ENCODE measurements at regions not wholly inside any gene's neighbourhood (a gene's known extent, or its start where the extent isn't known, plus 50 kb on each side); places are given as distances from the start of the nearest gene placed in this dataset.
"Not testable (repeated sequence)": the region's sequence is repeated elsewhere in the genome, so short reads cannot be mapped to it uniquely, and the experiment has no call there.

- Histone ChIP-seq H3K27ac (no peak overlapping the region), H3K4me3 (no peak overlapping the region), H3K9me3 (ENCODE audit: low read depth, low read length) (no peaks in the 10 kb centered on the region), H3K36me3 (ENCODE audit: insufficient read depth, low read length) (no peaks in the 10 kb centered on the region), H3K9ac (ENCODE audit: insufficient read length) (no peak overlapping the region)
- DNase-seq (ENCODE audit: low read depth, low spot score) = no peak
- TF ChIP-seq POLR2AphosphoS5 (IDR thresholded peaks at IDR 0.05; ENCODE audit: borderline replicate concordance, low read depth, low read length) = no peak
- TF ChIP-seq FOXP2 (optimal IDR thresholded peaks at IDR 0.05; ENCODE audit: control extremely low read depth, extremely low read length, insufficient read depth) = no peak
- TF ChIP-seq EZH2 (IDR thresholded peaks at IDR 0.05) = no peak
These were observed 192.8 kb upstream of the PRSS58 start for GRCh38 chr7:142450695-142451094.

DNA sequence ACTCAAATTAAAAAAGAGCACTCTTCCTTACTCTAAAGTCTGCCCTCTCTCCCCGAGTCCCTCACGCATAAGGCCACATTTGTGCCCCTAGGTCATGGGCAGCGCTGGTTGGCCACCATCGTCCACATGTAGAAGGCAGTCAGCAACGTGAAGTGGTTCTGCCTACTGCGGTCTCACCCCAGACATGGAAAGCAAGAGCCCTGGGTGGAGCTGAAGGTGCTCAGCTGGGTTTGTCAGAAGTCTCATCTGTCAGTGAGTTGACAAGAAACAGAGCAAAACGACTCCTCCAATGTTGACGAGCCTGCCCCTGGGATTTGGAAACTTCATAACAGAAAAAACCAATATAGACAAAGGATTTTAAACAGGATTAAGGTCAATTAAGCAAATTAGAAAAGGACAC is 192.3 kb upstream of the PRSS58 start:
- TF ChIP-seq FOXP2 (optimal IDR thresholded peaks at IDR 0.05; ENCODE audit: control extremely low read depth, extremely low read length, insufficient read depth) = no peak
- no peak for TF ChIP-seq EZH2 (IDR thresholded peaks at IDR 0.05)
- TF ChIP-seq POLR2AphosphoS5 (IDR thresholded peaks at IDR 0.05; ENCODE audit: borderline replicate concordance, low read depth, low read length) = no peak
- DNase-seq (ENCODE audit: low read depth, low spot score) = no peak
- no peaks in the 10 kb centered on the region for H3K9me3 ChIP-seq (ENCODE audit: low read depth, low read length)
- no peaks in the 10 kb centered on the region for H3K36me3 ChIP-seq (ENCODE audit: insufficient read depth, low read length)
- no peak overlapping the region for H3K27ac ChIP-seq
- H3K4me3 ChIP-seq = no peak overlapping the region
- no peak overlapping the region for H3K9ac ChIP-seq (ENCODE audit: insufficient read length)

DNA sequence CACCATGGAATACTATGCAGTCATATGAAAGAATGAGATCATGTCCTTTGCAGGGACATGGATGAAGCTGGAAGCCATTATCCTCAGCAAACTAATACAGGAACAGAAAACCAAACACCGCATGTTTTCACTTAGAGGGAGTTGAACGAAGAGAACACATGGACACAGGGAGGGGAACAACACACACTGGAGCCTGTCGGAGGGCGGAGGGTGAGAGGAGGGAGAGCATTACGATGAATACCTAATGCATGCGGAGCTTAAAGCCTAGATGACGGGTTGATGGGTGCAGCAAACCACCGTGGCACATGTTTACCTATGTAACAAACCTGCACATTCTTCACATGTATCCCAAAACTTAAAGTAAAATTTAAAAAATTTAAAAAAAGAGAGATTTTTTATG is 191.0 kb upstream of the PRSS58 start:
- not testable (repeated sequence) for H3K4me3 ChIP-seq; H3K36me3 ChIP-seq (ENCODE audit: insufficient read depth, low read length); H3K27ac ChIP-seq; H3K9ac ChIP-seq (ENCODE audit: insufficient read length); DNase-seq (ENCODE audit: low read depth, low spot score); H3K9me3 ChIP-seq (ENCODE audit: low read depth, low read length)

- no peak overlapping the region for H3K9ac ChIP-seq (ENCODE audit: insufficient read length)
- no peak overlapping the region for H3K4me3 ChIP-seq
- no peaks in the 10 kb centered on the region for H3K9me3 ChIP-seq (ENCODE audit: low read depth, low read length)
- H3K27ac ChIP-seq = no peak overlapping the region
- TF ChIP-seq POLR2AphosphoS5 (IDR thresholded peaks at IDR 0.05; ENCODE audit: borderline replicate concordance, low read depth, low read length) (no peak), EZH2 (IDR thresholded peaks at IDR 0.05) (no peak)
- no peaks in the 10 kb centered on the region for H3K36me3 ChIP-seq (ENCODE audit: insufficient read depth, low read length)
- no peak for DNase-seq (ENCODE audit: low read depth, low spot score)
These were observed 189.9 kb upstream of the PRSS58 start for GRCh38 chr7:142447762-142448161.

DNA sequence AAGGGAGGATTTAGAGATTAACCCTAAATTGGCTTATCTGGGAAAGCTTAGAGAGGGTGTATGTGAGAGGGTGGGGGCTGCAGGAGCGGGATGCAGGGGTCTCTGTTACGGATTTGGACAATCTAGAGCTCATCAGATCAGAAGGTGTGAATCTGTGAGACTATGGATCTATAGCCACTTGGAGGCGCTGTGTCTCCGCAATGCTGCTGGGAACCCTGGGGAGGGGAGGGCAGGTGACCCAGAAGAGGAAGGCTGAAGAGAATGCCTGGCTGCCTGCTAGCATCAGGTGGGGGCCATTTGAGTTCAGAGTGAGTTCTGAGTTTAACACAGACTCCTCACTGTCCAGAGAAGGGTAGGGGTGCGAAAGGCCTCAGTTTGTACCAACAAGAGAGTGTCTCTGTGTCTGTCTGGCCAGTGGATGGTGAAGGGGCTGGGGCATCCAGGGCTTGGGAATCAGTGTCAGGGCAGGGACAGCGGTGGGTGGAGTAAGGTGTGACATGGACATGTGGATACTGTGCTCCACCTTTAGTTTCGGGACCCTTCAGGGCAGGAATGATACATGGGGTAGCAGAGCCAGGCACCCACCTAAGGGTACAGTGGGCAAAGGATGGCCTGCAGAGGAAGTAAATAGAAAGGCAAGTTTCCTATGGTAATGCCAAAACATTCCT is 187.3 kb upstream of the PRSS58 start:
- no peaks in the 10 kb centered on the region for H3K36me3 ChIP-seq (ENCODE audit: insufficient read depth, low read length)
- no peaks in the 10 kb centered on the region for H3K9me3 ChIP-seq (ENCODE audit: low read depth, low read length)
- DNase-seq (ENCODE audit: low read depth, low spot score) = no peak
- TF ChIP-seq POLR2AphosphoS5 (IDR thresholded peaks at IDR 0.05; ENCODE audit: borderline replicate concordance, low read depth, low read length) = no peak
- no peak for TF ChIP-seq FOXP2 (optimal IDR thresholded peaks at IDR 0.05; ENCODE audit: control extremely low read depth, extremely low read length, insufficient read depth)
- TF ChIP-seq EZH2 (IDR thresholded peaks at IDR 0.05) = no peak
- no peak overlapping the region for H3K27ac ChIP-seq
- H3K4me3 ChIP-seq = no peak overlapping the region
- no peak overlapping the region for H3K9ac ChIP-seq (ENCODE audit: insufficient read length)

- Histone ChIP-seq H3K9ac (ENCODE audit: insufficient read length) (no peak overlapping the region), H3K4me3 (no peak overlapping the region), H3K27ac (no peak overlapping the region), H3K9me3 (ENCODE audit: low read depth, low read length) (no peaks in the 10 kb centered on the region), H3K36me3 (ENCODE audit: insufficient read depth, low read length) (no peaks in the 10 kb centered on the region)
- no peak for DNase-seq (ENCODE audit: low read depth, low spot score)
- TF ChIP-seq EZH2 (IDR thresholded peaks at IDR 0.05) (no peak), POLR2AphosphoS5 (IDR thresholded peaks at IDR 0.05; ENCODE audit: borderline replicate concordance, low read depth, low read length) (no peak), FOXP2 (optimal IDR thresholded peaks at IDR 0.05; ENCODE audit: control extremely low read depth, extremely low read length, insufficient read depth) (no peak)
These were observed 185.6 kb upstream of the PRSS58 start for GRCh38 chr7:142443216-142444010.

DNA sequence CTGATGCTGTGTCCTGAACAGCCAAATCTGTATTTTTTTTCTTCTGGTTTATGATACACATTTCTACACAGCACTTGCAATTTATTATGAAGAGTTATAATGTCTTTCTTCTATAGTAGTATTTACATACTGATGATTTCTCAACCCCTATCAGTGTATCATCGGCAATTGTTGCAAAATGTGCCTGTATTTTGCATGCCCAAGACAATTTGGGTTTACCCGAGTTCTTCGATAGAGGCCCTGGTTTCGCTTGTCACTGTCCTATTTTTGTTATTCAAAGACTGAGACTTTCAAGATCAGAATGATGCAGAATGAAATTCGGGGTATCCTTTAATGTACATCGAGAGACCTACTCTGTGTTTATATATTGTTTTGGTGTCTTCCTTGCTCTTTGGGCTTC is 184.5 kb upstream of the PRSS58 start:
- Histone ChIP-seq H3K27ac (no peak overlapping the region), H3K4me3 (no peak overlapping the region), H3K36me3 (ENCODE audit: insufficient read depth, low read length) (no peaks in the 10 kb centered on the region), H3K9me3 (ENCODE audit: low read depth, low read length) (no peaks in the 10 kb centered on the region), H3K9ac (ENCODE audit: insufficient read length) (no peak overlapping the region)
- DNase-seq (ENCODE audit: low read depth, low spot score) = no peak
- no peak for TF ChIP-seq POLR2AphosphoS5 (IDR thresholded peaks at IDR 0.05; ENCODE audit: borderline replicate concordance, low read depth, low read length)

DNA sequence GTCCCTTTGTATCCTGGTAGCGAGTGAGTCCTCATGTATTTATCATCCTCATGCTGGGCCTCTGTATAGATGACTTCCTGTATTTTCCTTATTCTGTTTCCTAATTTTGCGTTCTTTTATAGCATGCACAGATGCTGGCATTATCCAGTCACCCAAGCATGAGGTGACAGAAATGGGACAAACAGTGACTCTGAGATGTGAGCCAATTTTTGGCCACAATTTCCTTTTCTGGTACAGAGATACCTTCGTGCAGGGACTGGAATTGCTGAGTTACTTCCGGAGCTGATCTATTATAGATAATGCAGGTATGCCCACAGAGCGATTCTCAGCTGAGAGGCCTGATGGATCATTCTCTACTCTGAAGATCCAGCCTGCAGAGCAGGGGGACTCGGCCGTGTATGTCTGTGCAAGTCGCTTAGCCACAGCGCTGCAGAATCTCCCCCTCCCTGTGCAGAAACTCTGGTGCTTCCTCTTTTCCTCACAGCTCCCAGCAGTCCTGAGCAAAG is 183.1 kb upstream of the PRSS58 start:
- TF ChIP-seq EZH2 (IDR thresholded peaks at IDR 0.05) (no peak), FOXP2 (optimal IDR thresholded peaks at IDR 0.05; ENCODE audit: control extremely low read depth, extremely low read length, insufficient read depth) (no peak), POLR2AphosphoS5 (IDR thresholded peaks at IDR 0.05; ENCODE audit: borderline replicate concordance, low read depth, low read length) (no peak)
- Histone ChIP-seq H3K9me3 (ENCODE audit: low read depth, low read length) (no peaks in the 10 kb centered on the region), H3K9ac (ENCODE audit: insufficient read length) (no peak overlapping the region), H3K27ac (no peak overlapping the region), H3K4me3 (no peak overlapping the region), H3K36me3 (ENCODE audit: insufficient read depth, low read length) (no peaks in the 10 kb centered on the region)
- DNase-seq (ENCODE audit: low read depth, low spot score) = no peak

Measured in SK-N-MC (cell line).